GM12892 (cell line): ENCODE measurements at regions not wholly inside any gene's neighbourhood (a gene's known extent, or its start where the extent isn't known, plus 50 kb on each side); places are given as distances from the start of the nearest gene placed in this dataset.

ENCODE experiments used
- DNase-seq: peaks from one replicate; pipeline ENCODE4 v3.0.0; 2011; ENCODE audit not compliant: insufficient read length
- FAIRE-seq: peaks from 2 replicates; lab custom pipeline; 2011; peaks lifted over from hg19 to GRCh38; lab: Jason Lieb, UNC
- POLR2A ChIP-seq: IDR thresholded peaks from 2 replicates; pipeline ENCODE4 v1.6.1; 2011; ENCODE audit warnings: low read depth, low read length, control low read depth
- POLR2AphosphoS5 ChIP-seq: IDR thresholded peaks from 2 replicates; pipeline ENCODE4 v1.6.1; 2011; ENCODE audit warnings: low read depth, low read length, control low read depth
- TAF1 ChIP-seq: IDR thresholded peaks from 2 replicates; pipeline ENCODE4 v1.6.1; 2011; ENCODE audit warnings: low read depth, mild to moderate bottlenecking, control low read depth, low read length, borderline replicate concordance

DNA sequence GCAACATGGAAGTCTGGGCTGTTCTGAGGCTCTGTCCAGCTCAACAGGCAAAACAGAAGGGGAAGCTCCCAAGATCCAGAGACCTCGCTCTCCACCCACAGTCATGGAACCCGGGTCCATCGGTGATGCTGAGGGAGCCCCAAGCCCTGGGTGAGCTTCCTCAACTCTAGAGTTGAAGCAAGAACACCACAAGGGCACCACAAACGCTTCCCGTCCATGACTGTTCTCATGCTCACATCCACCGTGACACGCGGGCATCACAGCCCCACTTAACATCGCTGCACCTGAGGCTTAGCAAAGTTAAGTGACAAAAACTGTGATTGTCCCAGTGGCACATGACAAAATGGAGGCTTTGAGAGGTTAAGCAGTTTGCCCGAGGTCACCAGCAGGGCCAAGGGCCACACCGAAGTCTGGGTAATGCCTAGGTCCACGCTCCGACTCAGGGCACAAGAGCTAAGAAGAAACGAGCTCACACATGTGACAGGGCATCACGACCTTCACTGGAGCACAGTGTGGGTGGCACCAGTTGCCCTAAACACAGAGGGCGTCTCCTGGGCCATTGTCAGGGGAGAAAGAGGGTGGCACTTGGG lies 110.6 kb downstream of the OAT start:
- TF ChIP-seq POLR2AphosphoS5 = no peak

GRCh38 chr10:124307591-124307990 lies 111.1 kb downstream of the OAT start:
- DNase-seq (no peak), FAIRE-seq (no peak)
- no peak for TF ChIP-seq POLR2AphosphoS5
- no peak for TF ChIP-seq POLR2A
- TF ChIP-seq TAF1 = no peak

More for the DNA sequence above, 110.6 kb downstream of the OAT start:
- DNase-seq (no peak), FAIRE-seq (no peak)

DNA sequence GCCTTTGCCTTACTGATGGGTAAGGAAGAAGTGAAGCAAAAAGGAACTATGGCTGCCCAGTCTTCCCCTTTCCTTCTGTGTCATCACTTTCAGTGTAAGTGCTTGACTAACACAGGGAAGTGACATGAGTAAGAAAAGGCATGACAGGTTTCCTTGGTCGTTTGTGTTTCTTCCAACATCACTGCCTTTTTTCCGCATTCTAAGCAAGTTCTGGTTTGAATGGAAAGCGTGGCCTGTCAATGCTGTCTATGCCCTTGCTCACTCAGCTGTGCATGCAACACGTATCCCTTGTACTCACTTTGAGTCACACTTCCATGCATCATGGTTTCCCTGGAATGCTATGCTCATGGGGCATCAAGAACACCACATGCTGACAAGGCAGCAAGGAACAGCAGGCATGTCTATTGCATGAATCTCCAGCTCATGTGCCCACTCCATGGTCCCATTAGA lies 111.8 kb downstream of the OAT start:
- FAIRE-seq (no peak), DNase-seq (no peak)
- TF ChIP-seq TAF1 = no peak
- no peak for TF ChIP-seq POLR2A
- TF ChIP-seq POLR2AphosphoS5 = no peak

GRCh38 chr10:124306520-124306919 lies 112.2 kb downstream of the OAT start:
- no peak for FAIRE-seq
- no peak for DNase-seq
- no peak for TF ChIP-seq POLR2A
- TF ChIP-seq POLR2AphosphoS5 = no peak
- TF ChIP-seq TAF1 = no peak

DNA sequence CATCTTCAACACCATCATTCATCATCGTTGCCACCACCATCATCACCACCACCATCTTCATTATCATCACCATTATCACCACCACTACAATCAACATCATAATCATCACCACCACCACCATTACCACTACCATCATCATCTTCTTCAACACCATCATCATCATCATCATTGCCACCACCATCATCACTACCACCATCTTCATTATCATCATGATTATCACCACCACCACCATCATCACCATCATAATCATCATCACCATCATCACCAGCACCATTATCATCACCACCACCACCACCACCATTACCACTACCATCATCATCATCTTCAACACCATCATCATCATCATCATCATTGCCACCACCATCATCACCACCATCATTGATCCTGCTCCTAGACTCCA lies 112.7 kb downstream of the OAT start:
- no peak for FAIRE-seq
- TF ChIP-seq TAF1 (no peak), POLR2AphosphoS5 (no peak), POLR2A (no peak)
- no peak for DNase-seq

DNA sequence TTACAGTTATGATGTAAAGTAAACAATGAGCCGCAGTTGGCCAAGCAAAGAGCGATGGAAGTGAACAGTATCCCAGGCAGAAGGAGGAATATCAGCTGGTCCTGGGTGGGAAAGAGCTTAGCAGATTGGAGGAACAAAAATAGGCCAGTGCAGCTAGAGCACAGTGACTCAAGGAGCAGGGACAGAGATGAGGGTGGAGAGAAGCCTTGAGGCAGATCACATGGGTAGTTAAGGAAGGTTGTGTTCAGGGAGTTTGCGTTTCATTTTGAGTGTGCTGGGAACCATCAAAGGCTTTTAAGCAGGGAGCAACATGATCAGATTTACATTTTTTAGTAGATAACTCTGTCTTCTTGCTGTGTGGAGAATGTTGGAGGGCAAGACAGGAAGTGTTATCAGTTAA lies 113.6 kb downstream of the OAT start:
- TF ChIP-seq POLR2AphosphoS5 = no peak
- no peak for TF ChIP-seq TAF1
- no peak for TF ChIP-seq POLR2A
- DNase-seq (no peak), FAIRE-seq (no peak)

DNA sequence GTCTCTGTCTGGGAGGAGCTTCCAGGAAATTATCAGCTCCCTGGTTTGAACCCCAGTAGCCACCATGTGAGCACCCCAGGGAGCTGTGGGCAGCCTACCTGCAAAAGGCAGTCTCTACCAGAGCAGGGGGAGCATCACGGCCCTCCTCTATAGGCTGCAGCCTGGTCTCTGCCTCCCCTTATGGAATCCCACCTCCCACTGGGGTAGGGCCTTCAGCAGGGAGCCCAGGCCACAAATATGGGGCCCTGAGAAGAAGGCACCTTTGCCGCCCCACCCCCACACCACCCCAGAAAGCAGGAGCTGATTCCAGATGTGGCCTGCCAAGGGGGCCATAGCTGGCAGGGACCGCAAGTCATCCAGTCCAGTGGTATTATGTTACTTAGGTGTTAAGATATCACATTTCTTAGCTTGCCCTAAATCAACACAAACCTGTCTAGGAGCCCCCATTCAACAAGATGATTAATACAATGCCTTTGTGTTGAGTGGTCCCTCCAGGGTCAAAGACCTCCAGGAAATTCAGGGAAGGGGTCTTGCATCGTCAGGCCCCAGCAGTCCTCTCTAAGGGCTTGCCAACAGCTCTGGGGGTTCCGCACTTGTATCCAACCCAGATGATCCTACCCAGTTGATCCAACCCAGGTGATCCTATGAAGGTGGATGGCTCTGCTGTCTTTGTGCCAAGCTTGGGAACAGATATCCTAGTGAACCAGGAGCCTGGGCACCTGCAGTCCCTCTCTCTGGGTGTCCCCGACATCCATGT lies 114.9 kb downstream of the OAT start:
- DNase-seq = no peak
- FAIRE-seq = no peak
- TF ChIP-seq POLR2A = no peak
- no peak for TF ChIP-seq POLR2AphosphoS5
- TF ChIP-seq TAF1 = no peak

- FAIRE-seq (no peak), DNase-seq (no peak)
- TF ChIP-seq POLR2AphosphoS5 (no peak), POLR2A (no peak), TAF1 (no peak)
Measured at GRCh38 chr10:124302951-124303505, 115.7 kb downstream of the OAT start.

- FAIRE-seq (no peak), DNase-seq (no peak)
Measured at GRCh38 chr10:124301736-124302135, 117.0 kb downstream of the OAT start.

DNA sequence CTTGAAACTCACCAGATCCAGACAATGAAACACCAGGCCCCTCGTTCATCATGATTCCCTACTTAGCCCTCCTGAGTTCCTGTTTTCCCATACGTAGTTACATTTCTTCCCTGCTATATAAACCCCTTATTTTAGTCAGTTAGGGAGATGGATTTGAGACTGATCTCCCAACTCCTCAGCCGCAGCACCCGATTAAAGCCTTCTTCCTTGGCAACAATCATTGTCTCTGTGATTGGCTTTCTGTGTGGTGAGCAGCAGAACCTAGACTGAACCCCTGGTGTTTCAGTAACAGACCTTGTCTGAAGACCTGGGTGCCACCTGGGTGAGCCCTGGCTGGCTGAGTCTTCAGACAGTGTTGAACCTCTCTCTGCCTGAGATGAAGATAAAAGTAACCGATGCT lies 118.0 kb downstream of the OAT start:
- TF ChIP-seq POLR2AphosphoS5 (no peak), POLR2A (no peak), TAF1 (no peak)
- no peak for DNase-seq
- no peak for FAIRE-seq

More at GRCh38 chr10:124301736-124302135, 117.0 kb downstream of the OAT start:
- TF ChIP-seq POLR2AphosphoS5 (no peak), TAF1 (no peak), POLR2A (no peak)

DNA sequence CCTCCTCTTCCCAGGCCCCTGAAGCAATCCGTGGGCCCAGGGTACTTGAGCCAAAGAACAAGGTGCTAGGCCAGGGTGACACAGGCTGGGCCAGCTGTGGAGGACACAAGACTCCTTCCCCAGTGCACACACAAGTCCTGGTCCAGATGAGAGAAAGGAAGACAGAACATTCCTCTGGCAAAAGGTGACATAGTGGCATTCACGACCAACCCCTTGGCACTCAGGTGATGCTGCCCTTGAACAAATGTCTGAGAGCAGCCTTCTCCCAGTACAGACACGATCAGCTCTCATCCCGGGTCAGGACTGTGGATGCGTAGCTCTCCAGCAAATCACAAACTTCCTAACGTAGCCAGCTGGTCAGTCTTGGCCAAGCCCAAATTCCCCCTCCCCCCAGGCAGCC lies 118.5 kb downstream of the OAT start:
- DNase-seq (no peak), FAIRE-seq (no peak)
- TF ChIP-seq POLR2AphosphoS5 (no peak), TAF1 (no peak), POLR2A (no peak)

- DNase-seq (no peak), FAIRE-seq (no peak)
- TF ChIP-seq POLR2AphosphoS5 = no peak
- no peak for TF ChIP-seq TAF1
- TF ChIP-seq POLR2A = no peak
Measured at GRCh38 chr10:124299696-124300095, 119.0 kb downstream of the OAT start.
